ENCODE measurements at regions not wholly inside any gene's neighbourhood (a gene's known extent, or its start where the extent isn't known, plus 50 kb on each side); places are given as distances from the start of the nearest gene placed in this dataset.

DNA sequence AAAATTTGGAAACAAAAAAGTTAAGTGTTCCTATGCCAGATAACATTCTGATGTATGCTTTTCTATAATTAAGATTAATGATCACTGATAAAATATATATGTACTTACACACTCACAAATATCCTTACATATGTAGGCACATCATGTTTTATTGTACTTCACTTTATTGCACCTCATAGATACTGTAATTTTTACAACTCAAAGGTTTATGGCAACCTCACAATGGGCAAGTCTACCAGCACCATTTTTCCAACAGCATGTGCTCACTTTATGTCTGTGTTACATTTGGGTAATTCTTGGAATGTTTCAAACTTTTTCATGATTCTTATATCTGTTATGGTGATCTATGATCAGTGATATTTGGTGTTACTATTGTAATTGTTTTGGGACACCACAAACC is 57.8 kb upstream of the GPRIN3 start:
- TF ChIP-seq CTCF (IDR thresholded peaks at IDR 0.05; ENCODE audit: insufficient read depth, low read length) (no peak), POLR2AphosphoS5 (IDR thresholded peaks at IDR 0.05; ENCODE audit: low read depth) (no peak)

All from HL-60 (cell line).